GM12878 (cell line): ENCODE measurements at regions not wholly inside any gene's neighbourhood (a gene's known extent, or its start where the extent isn't known, plus 50 kb on each side); places are given as distances from the start of the nearest gene placed in this dataset.

Source experiments
- ASH2L ChIP-seq: fragments of 300-600, 200-600 bp; sonication (generic); IDR thresholded peaks from 2 replicates; pipeline ENCODE4 v1.6.1; 2017; ENCODE audit warnings: low read depth, mild to moderate bottlenecking, borderline replicate concordance
- BRCA1 ChIP-seq: IDR thresholded peaks from 2 replicates; pipeline ENCODE4 v1.6.1; 2011; ENCODE audit warnings: low read depth, low read length, improper control_type of control experiment
- CTCF ChIP-seq, 3 experiments: IDR thresholded peaks in 2 of 3; conservative IDR thresholded peaks in 1 of 3; 2 replicates each; pipeline ENCODE4 v1.5.1; 2011; ENCODE audit warnings: low read depth in 3 of 3, low read length in 3 of 3, mild to moderate bottlenecking in 3 of 3, control low read depth in 2 of 3, moderate library complexity in 2 of 3, inconsistent platforms in 1 of 3, mixed read lengths in 1 of 3; ENCODE audit not compliant: control insufficient read depth in 2 of 3, insufficient read depth in 1 of 3; ENCODE audit errors: extremely low read depth in 1 of 3
- POLR2A ChIP-seq: IDR thresholded peaks from 2 replicates; pipeline ENCODE4 v1.6.1; 2011; ENCODE audit warnings: low read depth, mild to moderate bottlenecking, low read length
- SIN3A ChIP-seq: IDR thresholded peaks from 2 replicates; pipeline ENCODE4 v1.6.1; 2012; ENCODE audit warnings: low read depth, low read length, improper control_type of control experiment

DNA sequence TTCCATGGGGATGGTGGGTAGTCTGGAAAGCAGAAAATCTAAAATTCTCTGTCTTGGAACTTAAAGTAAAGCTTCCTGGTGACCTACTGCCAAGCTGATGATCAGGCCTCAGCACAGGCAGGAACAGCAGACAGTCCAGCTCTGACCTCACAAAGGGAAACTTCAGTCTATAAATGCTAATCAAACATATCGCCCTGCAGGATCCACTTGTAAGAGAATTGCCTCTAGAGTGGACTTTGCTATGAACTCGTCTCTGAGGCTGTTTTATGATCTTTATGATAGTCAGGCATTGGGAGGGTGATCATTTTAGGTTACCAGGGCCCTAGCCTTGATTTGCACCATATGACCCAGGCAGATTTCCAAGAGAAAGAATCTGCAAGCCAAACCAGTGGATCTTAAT, 67.6 kb upstream of the SELENOP start:
- TF ChIP-seq CTCF (IDR thresholded peaks at IDR 0.05 in 2 of 3, conservative IDR thresholded peaks at IDR 0.05 in 1 of 3; ENCODE audit: control insufficient read depth in 2 of 3, extremely low read depth in 1 of 3, insufficient read depth in 1 of 3, low read depth in 3 of 3, low read length in 3 of 3) (no peak), POLR2A (no peak), BRCA1 (no peak), ASH2L (no peak), SIN3A (no peak)
